ENCODE measurements at regions not wholly inside any gene's neighbourhood (a gene's known extent, or its start where the extent isn't known, plus 50 kb on each side); places are given as distances from the start of the nearest gene placed in this dataset.

- DNase-seq (no peak), ATAC-seq (ENCODE audit: insufficient read depth, low FRiP score) (no peak)
- no peak overlapping the region for H3K27ac ChIP-seq (ENCODE audit: low read depth in 1 of 2, low read length in 1 of 2)
- peaks cover 0 to 19% (median 0%) of the 10 kb centered on the region in 5 donors for H3K4me1 ChIP-seq (ENCODE audit: control insufficient read depth in 5 of 5, insufficient read depth in 5 of 5, low read length in 5 of 5)
- H3K4me3 ChIP-seq = no peak overlapping the region
- H3K36me3 ChIP-seq (ENCODE audit: control insufficient read depth in 4 of 4, insufficient read depth in 4 of 4, low read length in 4 of 4) = no peaks in the 10 kb centered on the region
- 83% methylated on average over 5 of the region's 5 CpGs for WGBS, 2 donors
- H3K9me3 ChIP-seq (ENCODE audit: control insufficient read depth in 4 of 4, insufficient read depth in 3 of 4, low read length in 3 of 4) = no peaks in the 10 kb centered on the region
- H3K9ac ChIP-seq (ENCODE audit: insufficient read depth in 1 of 2, low read length in 2 of 2) = no peak overlapping the region
- H3K27me3 ChIP-seq (ENCODE audit: control insufficient read depth in 3 of 3, insufficient read depth in 3 of 3, low read length in 2 of 3) = no peaks in the 10 kb centered on the region
- TF ChIP-seq, protein P1, sequence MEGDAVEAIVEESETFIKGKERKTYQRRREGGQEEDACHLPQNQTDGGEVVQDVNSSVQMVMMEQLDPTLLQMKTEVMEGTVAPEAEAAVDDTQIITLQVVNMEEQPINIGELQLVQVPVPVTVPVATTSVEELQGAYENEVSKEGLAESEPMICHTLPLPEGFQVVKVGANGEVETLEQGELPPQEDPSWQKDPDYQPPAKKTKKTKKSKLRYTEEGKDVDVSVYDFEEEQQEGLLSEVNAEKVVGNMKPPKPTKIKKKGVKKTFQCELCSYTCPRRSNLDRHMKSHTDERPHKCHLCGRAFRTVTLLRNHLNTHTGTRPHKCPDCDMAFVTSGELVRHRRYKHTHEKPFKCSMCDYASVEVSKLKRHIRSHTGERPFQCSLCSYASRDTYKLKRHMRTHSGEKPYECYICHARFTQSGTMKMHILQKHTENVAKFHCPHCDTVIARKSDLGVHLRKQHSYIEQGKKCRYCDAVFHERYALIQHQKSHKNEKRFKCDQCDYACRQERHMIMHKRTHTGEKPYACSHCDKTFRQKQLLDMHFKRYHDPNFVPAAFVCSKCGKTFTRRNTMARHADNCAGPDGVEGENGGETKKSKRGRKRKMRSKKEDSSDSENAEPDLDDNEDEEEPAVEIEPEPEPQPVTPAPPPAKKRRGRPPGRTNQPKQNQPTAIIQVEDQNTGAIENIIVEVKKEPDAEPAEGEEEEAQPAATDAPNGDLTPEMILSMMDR (IDR thresholded peaks at IDR 0.05; ENCODE audit: control extremely low read depth, extremely low read depth) = no peak
Observed at GRCh38 chr5:17723876-17724275, 89.6 kb downstream of the TAF11L14 start.

GRCh38 chr5:17727098-17727497 lies 92.8 kb downstream of the TAF11L14 start:
- ATAC-seq (ENCODE audit: insufficient read depth, low FRiP score) = no peak
- Histone ChIP-seq H3K4me1 (ENCODE audit: control insufficient read depth in 5 of 5, insufficient read depth in 5 of 5, low read length in 5 of 5) (peaks cover 0 to 6% (median 0%) of the 10 kb centered on the region in 5 donors), H3K4me3 (no peak overlapping the region), H3K9me3 (ENCODE audit: control insufficient read depth in 4 of 4, insufficient read depth in 3 of 4, low read length in 3 of 4) (no peaks in the 10 kb centered on the region), H3K27me3 (ENCODE audit: control insufficient read depth in 3 of 3, insufficient read depth in 3 of 3, low read length in 2 of 3) (no peaks in the 10 kb centered on the region), H3K36me3 (ENCODE audit: control insufficient read depth in 4 of 4, insufficient read depth in 4 of 4, low read length in 4 of 4) (no peaks in the 10 kb centered on the region), H3K9ac (ENCODE audit: insufficient read depth in 1 of 2, low read length in 2 of 2) (no peak overlapping the region), H3K27ac (ENCODE audit: low read depth in 1 of 2, low read length in 1 of 2) (no peak overlapping the region)
- 87 to 89% methylated on average over 3 of the region's 3 CpGs for WGBS, 2 donors
- TF ChIP-seq, protein P1 (IDR thresholded peaks at IDR 0.05; ENCODE audit: control extremely low read depth, extremely low read depth) = no peak
- DNase-seq = peak in 2 of 3 donors; percentile 34 to 73

GRCh38 chr5:17730421-17730820 lies 96.2 kb downstream of the TAF11L14 start:
- Histone ChIP-seq H3K27me3 (ENCODE audit: control insufficient read depth in 3 of 3, insufficient read depth in 3 of 3, low read length in 2 of 3) (no peaks in the 10 kb centered on the region), H3K9ac (ENCODE audit: insufficient read depth in 1 of 2, low read length in 2 of 2) (no peak overlapping the region), H3K9me3 (ENCODE audit: control insufficient read depth in 4 of 4, insufficient read depth in 3 of 4, low read length in 3 of 4) (no peaks in the 10 kb centered on the region), H3K4me3 (no peak overlapping the region), H3K4me1 (ENCODE audit: control insufficient read depth in 5 of 5, insufficient read depth in 5 of 5, low read length in 5 of 5) (peaks cover 0 to 25% (median 0%) of the 10 kb centered on the region in 5 donors), H3K27ac (ENCODE audit: low read depth in 1 of 2, low read length in 1 of 2) (no peak overlapping the region), H3K36me3 (ENCODE audit: control insufficient read depth in 4 of 4, insufficient read depth in 4 of 4, low read length in 4 of 4) (no peaks in the 10 kb centered on the region)
- TF ChIP-seq, protein P1 (IDR thresholded peaks at IDR 0.05; ENCODE audit: control extremely low read depth, extremely low read depth) = no peak
- 96 to 100% methylated on average over 2 of the region's 2 CpGs for WGBS, 2 donors
- ATAC-seq (ENCODE audit: insufficient read depth, low FRiP score) (no peak), DNase-seq (no peak)

DNA sequence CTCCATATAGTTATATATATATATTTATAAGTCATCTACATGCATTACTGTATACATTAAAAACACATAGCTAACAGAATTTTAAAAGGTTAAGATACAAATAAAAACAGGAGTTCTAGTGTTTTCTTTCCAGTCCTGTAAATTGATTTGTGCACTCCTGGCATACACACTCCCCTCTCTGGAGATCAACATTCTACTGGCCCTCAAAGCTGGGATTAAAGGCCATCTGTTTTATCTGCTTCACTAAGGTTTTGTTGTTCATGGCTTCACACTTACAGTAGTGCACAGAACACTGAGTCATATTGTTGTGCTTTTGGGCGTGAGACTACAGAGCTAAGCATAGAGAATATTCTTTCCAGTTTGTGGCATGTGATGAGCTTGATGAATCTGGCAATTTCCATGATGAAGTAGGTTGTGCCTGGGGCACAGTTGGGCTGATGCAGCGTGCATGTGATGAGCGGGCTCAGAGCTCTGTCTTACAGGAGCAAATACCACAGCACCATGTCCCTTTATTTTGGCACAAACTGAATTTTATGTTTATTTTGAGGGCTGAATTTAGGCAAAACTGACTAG lies 98.2 kb downstream of the TAF11L14 start:
- TF ChIP-seq, protein P1 (IDR thresholded peaks at IDR 0.05; ENCODE audit: control extremely low read depth, extremely low read depth) = no peak
- DNase-seq (no peak), ATAC-seq (ENCODE audit: insufficient read depth, low FRiP score) (no peak)
- Histone ChIP-seq H3K27ac (ENCODE audit: low read depth in 1 of 2, low read length in 1 of 2) (no peak overlapping the region), H3K36me3 (ENCODE audit: control insufficient read depth in 4 of 4, insufficient read depth in 4 of 4, low read length in 4 of 4) (no peaks in the 10 kb centered on the region), H3K9me3 (ENCODE audit: control insufficient read depth in 4 of 4, insufficient read depth in 3 of 4, low read length in 3 of 4) (no peaks in the 10 kb centered on the region), H3K4me1 (ENCODE audit: control insufficient read depth in 5 of 5, insufficient read depth in 5 of 5, low read length in 5 of 5) (peaks cover 0 to 23% (median 0%) of the 10 kb centered on the region in 5 donors), H3K4me3 (no peak overlapping the region), H3K27me3 (ENCODE audit: control insufficient read depth in 3 of 3, insufficient read depth in 3 of 3, low read length in 2 of 3) (no peaks in the 10 kb centered on the region), H3K9ac (ENCODE audit: insufficient read depth in 1 of 2, low read length in 2 of 2) (no peak overlapping the region)
- WGBS, 2 donors = 80 to 97% methylated on average over 3 of the region's 3 CpGs
